Renal pelvis (tissue), 1 donor: ENCODE measurements at regions not wholly inside any gene's neighbourhood (a gene's known extent, or its start where the extent isn't known, plus 50 kb on each side); places are given as distances from the start of the nearest gene placed in this dataset.
"Not testable (repeated sequence)": the region's sequence is repeated elsewhere in the genome, so short reads cannot be mapped to it uniquely, and the experiment has no call there.

ENCODE experiments used
- DNase-seq: peaks from one replicate; pipeline ENCODE4 v3.0.0-alpha.2; 2013

- DNase-seq, result no peak
Measured at GRCh38 chr3:106457281-106458180, 588.7 kb upstream of the CBLB start.

GRCh38 chr3:106458952-106459351 lies 590.1 kb upstream of the CBLB start:
- DNase-seq, result no peak

GRCh38 chr3:106466881-106467280 lies 598.1 kb upstream of the CBLB start:
- no peak for DNase-seq

GRCh38 chr3:106473576-106474475 lies 605.0 kb upstream of the CBLB start:
- DNase-seq, result no peak

GRCh38 chr3:106482451-106482850 lies 613.6 kb upstream of the CBLB start:
- DNase-seq, result no peak

GRCh38 chr3:106485217-106485616 lies 616.4 kb upstream of the CBLB start:
- DNase-seq, result no peak

GRCh38 chr3:106485802-106486201 lies 617.0 kb upstream of the CBLB start:
- DNase-seq, result no peak

GRCh38 chr3:106486945-106487639 lies 618.3 kb upstream of the CBLB start:
- DNase-seq, result not testable (repeated sequence)

- DNase-seq, result no peak
Measured at GRCh38 chr3:106488331-106488730, 619.5 kb upstream of the CBLB start.

- no peak for DNase-seq
Measured at GRCh38 chr3:106491796-106492195, 623.0 kb upstream of the CBLB start.

GRCh38 chr3:106508331-106508893 lies 639.6 kb upstream of the CBLB start:
- DNase-seq, result no peak

GRCh38 chr3:106510206-106510605 lies 641.4 kb upstream of the CBLB start:
- DNase-seq, result no peak

- no peak for DNase-seq
Measured at GRCh38 chr3:106512846-106513245, 644.0 kb upstream of the CBLB start.

GRCh38 chr3:106514431-106514830 lies 645.6 kb upstream of the CBLB start:
- DNase-seq, result no peak

GRCh38 chr3:106518516-106518915 lies 649.7 kb upstream of the CBLB start:
- DNase-seq, result no peak

- no peak for DNase-seq
Measured at GRCh38 chr3:106522397-106522796, 653.6 kb upstream of the CBLB start.

GRCh38 chr3:106528932-106529331 lies 660.1 kb upstream of the CBLB start:
- no peak for DNase-seq

GRCh38 chr3:106529738-106530137 lies 660.9 kb upstream of the CBLB start:
- DNase-seq, result no peak

- DNase-seq, result no peak
Measured at GRCh38 chr3:106530367-106530766, 661.6 kb upstream of the CBLB start.

- DNase-seq, result not testable (repeated sequence)
Measured at GRCh38 chr3:106531771-106532329, 663.0 kb upstream of the CBLB start.

GRCh38 chr3:106533093-106533787 lies 664.4 kb upstream of the CBLB start:
- DNase-seq, result no peak
